Neuron (in vitro differentiated cells): ENCODE measurements at regions not wholly inside any gene's neighbourhood (a gene's known extent, or its start where the extent isn't known, plus 50 kb on each side); places are given as distances from the start of the nearest gene placed in this dataset.

Source experiments
- H2AFZ ChIP-seq: one replicate; pipeline ENCODE4 v1.6.1; 2013; ENCODE audit warnings: low read depth, mild to moderate bottlenecking, inconsistent platforms, low read length, moderate library complexity
- H3K27me3 ChIP-seq: one replicate; pipeline ENCODE4 v1.6.1; 2013; ENCODE audit warnings: low read length; ENCODE audit not compliant: insufficient read depth
- H3K36me3 ChIP-seq: one replicate; pipeline ENCODE4 v1.6.1; 2013; ENCODE audit warnings: low read length; ENCODE audit not compliant: insufficient read depth
- H3K4me1 ChIP-seq: one replicate; pipeline ENCODE4 v1.6.1; 2013; ENCODE audit warnings: low read length; ENCODE audit not compliant: insufficient read depth
- H3K4me3 ChIP-seq: 2 replicates; pipeline ENCODE4 v1.5.1; 2013; ENCODE audit warnings: mild to moderate bottlenecking, low read length, moderate library complexity
- H3K9me3 ChIP-seq: one replicate; pipeline ENCODE4 v1.6.1; 2013; ENCODE audit warnings: low read length

DNA sequence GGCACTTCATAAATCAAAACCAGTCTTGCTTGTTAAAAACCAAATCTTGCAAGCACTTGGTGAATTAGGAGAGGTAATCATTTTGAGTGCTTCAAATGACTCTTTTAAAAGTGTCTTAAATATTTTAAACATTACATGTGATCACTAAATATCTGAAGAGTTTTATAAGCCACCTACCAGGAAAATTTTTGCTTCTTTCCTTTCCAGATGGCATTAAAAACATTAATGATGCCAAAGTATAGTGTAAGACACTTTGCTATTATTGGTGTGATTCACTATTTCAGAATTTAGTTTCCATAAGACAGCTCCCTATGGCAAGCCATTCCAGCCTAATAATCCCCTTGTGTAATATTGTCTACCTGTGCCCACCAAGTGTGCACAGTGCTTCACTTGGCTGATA is 548.8 kb upstream of the ADAMTS5 start:
- H3K4me3 ChIP-seq = no peak overlapping the region
- no peaks in the 10 kb centered on the region for H3K4me1 ChIP-seq
- H3K27me3 ChIP-seq = no peaks in the 10 kb centered on the region
- no peaks in the 10 kb centered on the region for H3K36me3 ChIP-seq
- no peaks in the 10 kb centered on the region for H3K9me3 ChIP-seq
- no peak overlapping the region for H2AFZ ChIP-seq

DNA sequence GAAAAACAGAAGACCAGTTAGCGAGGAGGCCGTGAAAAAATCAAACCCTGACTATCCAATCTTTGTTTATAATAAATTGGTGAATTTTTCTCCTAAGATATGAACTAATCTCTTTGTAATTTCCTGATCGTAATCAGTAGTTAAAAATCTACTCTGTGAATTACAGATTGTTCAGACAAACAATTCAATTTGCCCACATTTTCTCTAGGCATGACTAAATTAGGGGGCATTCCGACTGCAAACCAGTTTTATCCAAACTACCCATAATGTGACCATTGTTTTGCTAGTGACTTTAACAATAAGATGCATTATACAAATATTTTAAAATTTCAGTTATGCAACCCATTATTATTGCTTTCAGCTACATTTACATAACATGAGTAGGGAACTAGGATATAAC is 546.9 kb upstream of the ADAMTS5 start:
- Histone ChIP-seq H3K4me1 (no peaks in the 10 kb centered on the region), H3K4me3 (no peak overlapping the region), H2AFZ (no peak overlapping the region), H3K36me3 (no peaks in the 10 kb centered on the region), H3K9me3 (no peaks in the 10 kb centered on the region), H3K27me3 (no peaks in the 10 kb centered on the region)

DNA sequence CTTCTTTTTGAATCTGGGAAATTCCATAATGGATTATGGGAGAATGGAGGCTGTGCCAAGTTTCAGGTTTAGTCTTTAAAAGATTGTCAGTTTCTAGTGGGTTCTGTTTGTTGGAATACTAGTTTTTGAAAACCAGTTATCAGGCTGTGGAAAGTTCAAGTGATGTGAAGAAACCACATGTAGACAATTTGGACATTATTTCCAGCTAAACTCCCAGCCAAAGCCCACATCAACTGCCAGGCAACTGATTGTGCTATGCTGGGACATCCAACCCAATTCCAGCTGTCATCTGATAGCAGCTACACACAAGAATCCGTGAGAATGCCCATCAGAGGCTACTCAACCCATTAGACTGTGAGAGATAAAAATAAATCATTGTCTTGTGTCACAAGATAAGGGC is 546.1 kb upstream of the ADAMTS5 start:
- no peaks in the 10 kb centered on the region for H3K9me3 ChIP-seq
- H2AFZ ChIP-seq = no peak overlapping the region
- no peaks in the 10 kb centered on the region for H3K27me3 ChIP-seq
- no peaks in the 10 kb centered on the region for H3K36me3 ChIP-seq
- H3K4me1 ChIP-seq = no peaks in the 10 kb centered on the region
- H3K4me3 ChIP-seq = no peak overlapping the region

DNA sequence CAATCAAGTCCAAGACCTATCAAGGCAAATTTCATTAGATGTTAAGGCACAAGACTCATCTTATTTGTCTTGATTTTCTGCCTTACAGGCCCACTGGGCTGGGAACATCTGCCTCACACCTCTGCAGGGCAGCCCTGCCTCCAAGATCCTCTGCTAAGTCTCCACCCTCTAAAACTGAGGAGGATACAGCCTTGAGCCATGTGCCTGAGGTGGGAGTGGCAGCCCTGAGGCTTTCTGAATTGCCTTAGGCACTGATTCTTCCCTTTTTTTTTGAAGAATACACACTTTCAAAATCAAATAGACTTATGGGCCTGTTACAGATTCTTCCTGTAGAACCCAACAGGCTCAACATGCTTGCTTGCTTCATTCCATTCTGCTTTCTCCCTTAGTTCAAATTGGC is 544.3 kb upstream of the ADAMTS5 start:
- Histone ChIP-seq H3K9me3 (no peaks in the 10 kb centered on the region), H3K27me3 (no peaks in the 10 kb centered on the region), H3K36me3 (no peaks in the 10 kb centered on the region), H3K4me1 (no peaks in the 10 kb centered on the region), H3K4me3 (no peak overlapping the region), H2AFZ (no peak overlapping the region)

DNA sequence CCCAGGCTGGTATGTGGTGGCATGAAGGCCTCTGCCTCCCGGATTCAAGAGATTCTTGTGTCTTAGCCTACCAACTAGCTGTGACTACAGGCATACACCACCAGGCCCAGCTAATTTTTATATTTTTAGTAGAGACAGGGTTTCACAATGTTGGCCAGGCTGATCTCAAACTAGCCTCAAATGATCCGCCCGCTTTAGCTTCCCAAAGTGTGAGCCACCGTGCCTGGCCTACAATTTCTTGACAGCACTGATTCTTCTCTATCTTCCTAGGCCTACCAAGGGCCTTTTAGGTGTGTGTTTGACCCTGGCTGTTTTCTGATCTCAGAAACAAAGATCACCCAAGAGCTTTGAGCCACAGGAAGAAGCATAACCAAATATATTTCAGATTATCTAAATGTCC is 540.8 kb upstream of the ADAMTS5 start:
- Histone ChIP-seq H3K27me3 (no peaks in the 10 kb centered on the region), H3K4me1 (no peaks in the 10 kb centered on the region), H3K36me3 (no peaks in the 10 kb centered on the region), H3K4me3 (no peak overlapping the region), H3K9me3 (no peaks in the 10 kb centered on the region), H2AFZ (no peak overlapping the region)

DNA sequence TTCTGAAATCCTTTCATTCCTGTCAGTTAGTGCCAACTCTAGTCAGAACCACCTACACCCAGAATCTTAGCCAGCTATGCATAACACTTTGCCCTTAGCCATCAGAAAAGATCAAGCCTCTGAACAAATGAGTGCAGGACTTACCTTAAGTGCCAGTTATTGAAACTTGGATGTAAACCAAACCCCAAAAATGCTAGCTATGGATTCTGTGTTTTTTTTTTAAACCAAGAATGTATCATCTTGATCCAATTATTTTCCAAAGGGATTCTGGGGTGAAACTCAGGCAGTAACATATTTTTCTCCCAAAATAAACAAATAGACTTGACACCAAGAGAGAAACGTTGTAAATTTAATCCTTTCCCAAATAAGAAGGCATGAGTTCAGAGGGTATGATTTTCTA is 538.6 kb upstream of the ADAMTS5 start:
- no peaks in the 10 kb centered on the region for H3K36me3 ChIP-seq
- H3K9me3 ChIP-seq = no peaks in the 10 kb centered on the region
- H3K4me1 ChIP-seq = no peaks in the 10 kb centered on the region
- H2AFZ ChIP-seq = no peak overlapping the region
- H3K4me3 ChIP-seq = no peak overlapping the region
- no peaks in the 10 kb centered on the region for H3K27me3 ChIP-seq

DNA sequence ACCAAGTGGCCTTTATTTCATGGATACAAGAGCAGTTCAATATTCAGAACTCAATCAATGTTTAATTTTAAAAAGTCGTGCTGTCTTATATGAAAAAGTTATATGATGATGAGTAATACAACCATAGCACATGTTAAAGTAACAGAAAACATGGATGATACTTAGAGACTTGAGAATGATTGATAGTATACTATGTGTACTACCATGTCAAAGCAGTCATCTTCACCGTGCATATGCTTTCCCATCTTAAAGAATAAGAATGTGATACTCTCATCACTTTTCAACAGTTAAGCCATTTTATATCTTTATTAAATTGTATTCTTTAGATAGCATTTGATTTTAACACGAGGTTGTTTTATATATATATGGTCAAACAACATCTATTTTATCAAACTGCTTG is 535.9 kb upstream of the ADAMTS5 start:
- H3K9me3 ChIP-seq = no peaks in the 10 kb centered on the region

DNA sequence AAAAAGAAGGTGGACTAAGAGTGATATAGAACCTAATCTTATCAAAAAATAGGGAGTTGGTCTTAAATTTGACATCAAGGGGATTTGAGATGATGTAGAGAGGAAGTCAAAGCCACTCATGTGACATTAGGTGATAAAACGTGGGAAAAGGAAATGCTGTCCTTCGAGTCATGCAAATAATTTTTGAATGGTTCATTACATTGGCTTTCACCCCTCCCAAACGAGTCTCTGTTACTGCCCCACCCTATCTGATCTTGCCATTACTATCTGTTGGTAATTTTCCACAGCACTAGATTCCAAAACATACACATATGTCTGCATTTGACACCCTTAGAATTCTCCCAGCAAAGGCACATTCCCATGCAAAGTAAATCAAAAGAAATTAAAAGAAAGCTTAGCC is 531.1 kb upstream of the ADAMTS5 start:
- Histone ChIP-seq H3K27me3 (no peaks in the 10 kb centered on the region), H3K9me3 (no peaks in the 10 kb centered on the region), H3K36me3 (no peaks in the 10 kb centered on the region), H3K4me1 (no peaks in the 10 kb centered on the region), H3K4me3 (no peak overlapping the region), H2AFZ (no peak overlapping the region)

More for the DNA sequence above, 535.9 kb upstream of the ADAMTS5 start:
- Histone ChIP-seq H3K27me3 (no peaks in the 10 kb centered on the region), H3K4me3 (no peak overlapping the region), H3K36me3 (no peaks in the 10 kb centered on the region), H3K4me1 (no peaks in the 10 kb centered on the region), H2AFZ (no peak overlapping the region)

DNA sequence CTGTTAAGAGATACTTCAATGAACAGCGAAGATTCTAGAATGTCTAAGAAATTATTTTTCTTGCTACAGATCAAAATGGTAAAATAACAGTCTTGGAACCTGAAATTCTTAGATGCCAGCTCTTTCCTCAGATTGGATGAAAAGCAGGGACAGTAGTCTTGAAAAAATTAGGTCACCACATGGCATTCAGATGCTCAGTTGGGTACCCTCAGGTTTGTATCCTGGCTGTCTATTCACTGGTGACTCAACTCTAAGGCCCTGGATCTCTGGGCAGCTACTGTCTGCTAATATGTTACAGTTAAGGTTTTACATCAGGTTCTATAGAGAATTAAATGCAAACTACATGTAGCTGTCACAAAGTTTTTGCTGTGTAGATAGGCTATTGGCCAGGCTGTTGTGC is 528.9 kb upstream of the ADAMTS5 start:
- H3K4me3 ChIP-seq = no peak overlapping the region
- no peak overlapping the region for H2AFZ ChIP-seq
- no peaks in the 10 kb centered on the region for H3K4me1 ChIP-seq
- no peaks in the 10 kb centered on the region for H3K36me3 ChIP-seq
- H3K27me3 ChIP-seq = no peaks in the 10 kb centered on the region
- no peaks in the 10 kb centered on the region for H3K9me3 ChIP-seq

DNA sequence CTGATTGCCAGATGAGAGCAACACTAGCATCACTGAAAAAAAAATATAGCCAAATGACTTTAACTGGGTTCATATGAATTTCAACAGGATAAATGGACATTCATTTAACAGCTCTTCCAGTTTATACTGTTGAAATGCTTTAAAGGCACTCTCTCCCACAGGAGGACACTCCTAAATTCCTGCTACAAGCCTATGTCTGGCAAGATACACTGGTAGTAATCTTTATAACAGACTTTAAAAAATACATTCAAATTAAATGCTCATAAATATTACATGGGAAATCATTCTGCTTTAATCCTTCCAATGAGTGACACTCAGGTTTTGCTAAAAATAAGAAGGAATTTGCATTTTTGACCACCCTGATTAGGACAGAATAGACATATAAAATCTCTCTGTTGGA is 526.7 kb upstream of the ADAMTS5 start:
- no peak overlapping the region for H2AFZ ChIP-seq
- no peaks in the 10 kb centered on the region for H3K27me3 ChIP-seq

DNA sequence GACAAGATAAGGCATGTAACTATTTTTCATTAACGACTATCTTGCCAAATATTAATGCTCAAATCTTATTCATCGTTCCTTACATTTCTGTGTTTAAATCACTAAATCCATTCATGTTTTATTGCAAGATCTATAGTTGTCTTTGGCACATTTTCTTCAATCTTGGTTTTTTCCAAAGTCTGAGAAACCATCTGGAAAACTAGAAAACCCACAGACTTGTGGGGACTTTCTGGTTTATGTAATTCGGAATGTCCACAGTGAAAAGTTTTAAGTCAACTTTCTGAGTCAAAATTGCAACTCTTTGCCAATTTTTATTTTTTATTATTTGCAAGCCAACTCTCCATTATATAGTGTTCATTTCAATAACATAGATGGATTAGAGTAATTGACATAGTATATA is 520.8 kb upstream of the ADAMTS5 start:
- H3K27me3 ChIP-seq = no peaks in the 10 kb centered on the region
- H3K4me3 ChIP-seq = no peak overlapping the region
- no peaks in the 10 kb centered on the region for H3K4me1 ChIP-seq
- H2AFZ ChIP-seq = no peak overlapping the region
- no peaks in the 10 kb centered on the region for H3K9me3 ChIP-seq
- H3K36me3 ChIP-seq = no peaks in the 10 kb centered on the region

More for the DNA sequence above, 526.7 kb upstream of the ADAMTS5 start:
- H3K9me3 ChIP-seq = no peaks in the 10 kb centered on the region
- H3K4me1 ChIP-seq = no peaks in the 10 kb centered on the region
- H3K4me3 ChIP-seq = no peak overlapping the region
- no peaks in the 10 kb centered on the region for H3K36me3 ChIP-seq

DNA sequence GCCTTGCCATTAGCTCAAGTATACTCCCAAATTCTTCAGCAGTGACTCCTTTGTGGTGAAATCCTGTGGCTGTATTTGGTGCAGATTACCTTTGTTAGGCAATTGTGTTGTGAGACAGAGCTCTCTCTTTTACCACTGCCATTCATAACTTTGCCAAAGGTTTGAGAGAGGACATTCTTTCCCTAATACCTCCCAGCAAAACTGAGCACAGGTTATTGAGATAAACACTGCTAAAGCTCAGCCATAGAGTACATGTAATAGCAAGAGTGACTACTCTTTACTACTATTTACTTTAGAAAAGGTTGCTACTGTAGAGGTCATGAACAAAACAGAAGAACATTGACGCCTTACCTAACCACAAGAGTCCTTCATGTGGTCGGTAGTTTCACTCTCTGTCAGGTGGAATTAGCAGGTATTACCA is 514.0 kb upstream of the ADAMTS5 start:
- no peak overlapping the region for H2AFZ ChIP-seq
- no peaks in the 10 kb centered on the region for H3K4me1 ChIP-seq

DNA sequence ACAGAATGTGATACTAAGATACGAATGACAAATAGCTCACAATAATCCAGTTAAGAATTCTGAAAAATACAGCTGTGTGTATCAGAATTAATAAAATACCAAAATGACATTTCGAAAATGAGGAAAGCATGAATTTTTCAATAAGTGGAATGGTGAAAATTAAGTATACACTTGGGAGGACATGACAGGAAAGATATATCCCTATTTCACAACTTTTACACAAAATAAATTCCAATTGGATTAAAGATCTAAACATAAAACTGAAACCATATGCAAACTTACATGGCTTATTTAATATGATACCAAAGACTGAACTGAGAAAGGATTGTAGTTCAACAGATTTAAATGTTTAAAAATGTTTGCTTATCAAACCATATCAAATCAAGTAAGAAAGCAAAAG is 510.4 kb upstream of the ADAMTS5 start:
- Histone ChIP-seq H3K27me3 (no peaks in the 10 kb centered on the region), H3K36me3 (no peaks in the 10 kb centered on the region), H3K9me3 (no peaks in the 10 kb centered on the region), H3K4me3 (no peak overlapping the region), H2AFZ (no peak overlapping the region), H3K4me1 (no peaks in the 10 kb centered on the region)

More for the DNA sequence above, 514.0 kb upstream of the ADAMTS5 start:
- Histone ChIP-seq H3K4me3 (no peak overlapping the region), H3K36me3 (no peaks in the 10 kb centered on the region), H3K9me3 (no peaks in the 10 kb centered on the region), H3K27me3 (no peaks in the 10 kb centered on the region)

DNA sequence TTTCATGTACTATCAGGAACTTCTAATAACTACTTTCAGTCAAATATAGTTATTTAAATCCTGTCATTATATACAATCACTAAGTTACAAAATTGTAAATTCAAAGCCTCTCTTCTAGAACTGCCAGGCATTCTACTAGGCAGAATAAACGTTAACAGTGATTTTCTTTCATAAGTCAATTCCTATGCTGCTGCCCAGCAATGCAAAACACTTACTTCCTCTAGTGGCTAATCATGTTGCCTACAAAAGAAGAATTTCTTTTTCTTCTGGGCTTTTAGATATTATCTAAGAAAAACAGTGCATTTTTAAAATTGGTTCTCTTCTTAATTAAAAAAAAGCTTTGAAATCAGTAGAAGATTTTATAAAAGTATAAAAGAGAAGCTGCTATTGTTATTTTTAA is 509.8 kb upstream of the ADAMTS5 start:
- Histone ChIP-seq H2AFZ (no peak overlapping the region), H3K36me3 (no peaks in the 10 kb centered on the region), H3K27me3 (no peaks in the 10 kb centered on the region), H3K9me3 (no peaks in the 10 kb centered on the region), H3K4me3 (no peak overlapping the region), H3K4me1 (no peaks in the 10 kb centered on the region)
